HEK293 (cell line): ENCODE measurements at regions not wholly inside any gene's neighbourhood (a gene's known extent, or its start where the extent isn't known, plus 50 kb on each side); places are given as distances from the start of the nearest gene placed in this dataset.

Experiments used
- CTCF ChIA-PET: fragments of 350-600 bp; formaldehyde crosslinking; extraction: SDS; loops from one replicate; lab custom pipeline; 2021; ENCODE audit warnings: antibody characterized with exemption; lab: Yijun Ruan, JAX
- POLR2A ChIA-PET: fragments of 300-600 bp; formaldehyde crosslinking; extraction: SDS; loops from one replicate; lab custom pipeline; 2020; ENCODE audit warnings: antibody characterized with exemption, inconsistent platforms; lab: Yijun Ruan, JAX
- H3K27ac ChIP-seq: fragments of 200-500 bp; sonication (Bioruptor generic); 2 replicates; pipeline ENCODE4 v1.5.1; 2014; ENCODE audit warnings: low read depth, low read length, control low read depth, inconsistent platforms; ENCODE audit errors: extremely low read depth
- H3K36me3 ChIP-seq, 2 experiments: fragments of 200-500 bp in 1 of 2; sonication (Bioruptor generic) in 1 of 2; 1 replicate in 1 of 2; 2 replicates in 1 of 2; pipeline ENCODE4 v1.5.1; 2014 to 2017; ENCODE audit warnings: inconsistent platforms in 2 of 2, low read length in 2 of 2; ENCODE audit not compliant: control insufficient read depth in 2 of 2, insufficient read depth in 1 of 2
- H3K4me1 ChIP-seq: fragments of 200-500 bp; sonication (Bioruptor generic); 2 replicates; pipeline ENCODE4 v1.5.1; 2014; ENCODE audit warnings: mild to moderate bottlenecking, low read length, inconsistent platforms; ENCODE audit not compliant: control insufficient read depth, insufficient read depth
- H3K4me3 ChIP-seq: 2 replicates; pipeline ENCODE4 v1.5.1; 2011; ENCODE audit warnings: low read depth, mild to moderate bottlenecking, control low read depth, low read length, moderate library complexity
- H3K9me3 ChIP-seq: fragments of 200-500 bp; sonication (Bioruptor generic); 2 replicates; pipeline ENCODE4 v1.5.1; 2014; ENCODE audit warnings: low read depth, low read length, inconsistent platforms; ENCODE audit not compliant: control insufficient read depth, insufficient read depth
- FEZF1 ChIP-seq: fragments of 450-650 bp; formaldehyde crosslinking; IDR thresholded peaks from 2 replicates; pipeline ENCODE4 v1.5.1; 2016; ENCODE audit warnings: missing biosample characterization, missing genetic modification characterization
- KLF16 ChIP-seq: fragments of 450-650 bp; formaldehyde crosslinking; IDR thresholded peaks from 2 replicates; pipeline ENCODE4 v1.5.1; 2017; ENCODE audit warnings: missing biosample characterization, missing genetic modification characterization
- SP3 ChIP-seq: fragments of 450-650 bp; formaldehyde crosslinking; IDR thresholded peaks from 2 replicates; pipeline ENCODE4 v1.5.1; 2016; ENCODE audit warnings: missing biosample characterization, missing genetic modification characterization
- WT1 ChIP-seq: fragments of 450-650 bp; formaldehyde crosslinking; IDR thresholded peaks from 2 replicates; pipeline ENCODE4 v1.5.1; 2016; ENCODE audit warnings: missing biosample characterization, missing genetic modification characterization
- ZNF157 ChIP-seq: fragments of 450-650 bp; formaldehyde crosslinking; IDR thresholded peaks from 2 replicates; pipeline ENCODE4 v1.5.1; 2016; ENCODE audit warnings: missing biosample characterization, missing genetic modification characterization
- ZNF174 ChIP-seq: fragments of 450-650 bp; formaldehyde crosslinking; IDR thresholded peaks from 2 replicates; pipeline ENCODE4 v1.5.0; 2017; ENCODE audit warnings: missing biosample characterization, mild to moderate bottlenecking, missing genetic modification characterization
- ZNF221 ChIP-seq: fragments of 450-650 bp; formaldehyde crosslinking; IDR thresholded peaks from 2 replicates; pipeline ENCODE4 v1.5.1; 2017; ENCODE audit warnings: missing biosample characterization, missing genetic modification characterization, borderline replicate concordance
- ZNF354C ChIP-seq: fragments of 450-650 bp; formaldehyde crosslinking; IDR thresholded peaks from 2 replicates; pipeline ENCODE4 v1.5.1; 2016; ENCODE audit warnings: missing biosample characterization, missing genetic modification characterization, low read depth, borderline replicate concordance
- ZNF488 ChIP-seq: fragments of 450-650 bp; formaldehyde crosslinking; IDR thresholded peaks from 2 replicates; pipeline ENCODE4 v1.5.1; 2016; ENCODE audit warnings: missing biosample characterization, missing genetic modification characterization
- ZNF514 ChIP-seq: fragments of 450-650 bp; formaldehyde crosslinking; IDR thresholded peaks from 2 replicates; pipeline ENCODE4 v1.5.1; 2016; ENCODE audit warnings: missing biosample characterization, missing genetic modification characterization
- ZNF518A ChIP-seq: fragments of 450-650 bp; formaldehyde crosslinking; conservative IDR thresholded peaks from 2 replicates; pipeline ENCODE4 v1.5.1; 2016; ENCODE audit warnings: low read depth, missing biosample characterization, missing genetic modification characterization
- ZNF571 ChIP-seq: fragments of 450-650 bp; formaldehyde crosslinking; IDR thresholded peaks from 2 replicates; pipeline ENCODE4 v1.5.0; 2017; ENCODE audit warnings: missing biosample characterization, missing genetic modification characterization
- ZNF600 ChIP-seq: fragments of 450-650 bp; formaldehyde crosslinking; IDR thresholded peaks from 2 replicates; pipeline ENCODE4 v1.5.1; 2016; ENCODE audit warnings: missing biosample characterization, missing genetic modification characterization
- ZNF621 ChIP-seq: fragments of 450-650 bp; formaldehyde crosslinking; IDR thresholded peaks from 2 replicates; pipeline ENCODE4 v1.5.1; 2017; ENCODE audit warnings: missing biosample characterization, missing genetic modification characterization
- ZNF747 ChIP-seq: fragments of 450-650 bp; formaldehyde crosslinking; IDR thresholded peaks from 2 replicates; pipeline ENCODE4 v1.5.1; 2016; ENCODE audit warnings: missing biosample characterization, missing genetic modification characterization
- ZNF791 ChIP-seq: fragments of 450-650 bp; formaldehyde crosslinking; IDR thresholded peaks from 2 replicates; pipeline ENCODE4 v1.5.1; 2016; ENCODE audit warnings: missing biosample characterization, missing genetic modification characterization
- ZSCAN23 ChIP-seq: fragments of 450-650 bp; formaldehyde crosslinking; IDR thresholded peaks from 2 replicates; pipeline ENCODE4 v1.5.1; 2016; ENCODE audit warnings: missing biosample characterization, missing genetic modification characterization
- ZSCAN5A ChIP-seq: fragments of 450-650 bp; formaldehyde crosslinking; IDR thresholded peaks from 2 replicates; pipeline ENCODE4 v1.5.1; 2016; ENCODE audit warnings: missing biosample characterization, missing genetic modification characterization
- TF ChIP-seq, protein P1 (sequence below): fragments of 450-650 bp; IDR thresholded peaks from 2 replicates; pipeline ENCODE4 v1.5.1; 2018; ENCODE audit warnings: missing biosample characterization, mild to moderate bottlenecking, missing genetic modification characterization
- TF ChIP-seq, protein P2 (sequence below): IDR thresholded peaks from 2 replicates; pipeline ENCODE4 v1.6.1; 2011; ENCODE audit warnings: mild to moderate bottlenecking, low read depth, low read length, borderline replicate concordance
- TF ChIP-seq, protein P3 (sequence below): fragments of 450-650 bp; formaldehyde crosslinking; IDR thresholded peaks from 2 replicates; pipeline ENCODE4 v1.5.1; 2016; ENCODE audit warnings: missing biosample characterization, missing genetic modification characterization

DNA sequence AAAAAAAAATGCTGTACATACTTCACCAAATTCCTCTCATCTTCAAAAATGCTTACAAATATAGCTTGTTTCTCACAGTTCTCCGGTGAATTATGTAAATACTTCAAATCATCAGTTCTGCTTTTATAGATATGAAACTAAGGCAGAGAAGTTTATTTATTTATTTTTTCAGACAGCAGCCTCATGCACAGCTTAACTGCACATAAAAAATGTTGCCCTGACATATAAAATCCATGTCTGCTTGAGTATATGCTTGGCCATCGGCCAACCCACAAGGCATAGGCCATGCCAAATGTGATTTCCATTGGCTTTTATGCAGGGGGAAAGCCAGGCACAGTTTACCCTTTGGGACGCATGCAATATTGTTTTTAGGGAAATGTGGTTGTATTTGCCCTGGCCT is 57.3 kb upstream of the PHACTR2 start (continued):
- TF ChIP-seq, protein P1, sequence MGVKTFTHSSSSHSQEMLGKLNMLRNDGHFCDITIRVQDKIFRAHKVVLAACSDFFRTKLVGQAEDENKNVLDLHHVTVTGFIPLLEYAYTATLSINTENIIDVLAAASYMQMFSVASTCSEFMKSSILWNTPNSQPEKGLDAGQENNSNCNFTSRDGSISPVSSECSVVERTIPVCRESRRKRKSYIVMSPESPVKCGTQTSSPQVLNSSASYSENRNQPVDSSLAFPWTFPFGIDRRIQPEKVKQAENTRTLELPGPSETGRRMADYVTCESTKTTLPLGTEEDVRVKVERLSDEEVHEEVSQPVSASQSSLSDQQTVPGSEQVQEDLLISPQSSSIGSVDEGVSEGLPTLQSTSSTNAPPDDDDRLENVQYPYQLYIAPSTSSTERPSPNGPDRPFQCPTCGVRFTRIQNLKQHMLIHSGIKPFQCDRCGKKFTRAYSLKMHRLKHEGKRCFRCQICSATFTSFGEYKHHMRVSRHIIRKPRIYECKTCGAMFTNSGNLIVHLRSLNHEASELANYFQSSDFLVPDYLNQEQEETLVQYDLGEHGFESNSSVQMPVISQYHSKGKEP (tag by site-specific recombination), result peak; percentile 71; the same call in 1 of the 2 replicates
- TF ChIP-seq ZNF571 (tag by site-specific recombination), result no peak
- 0 out of 2 replicates have a peak, but pooled peaks have one; percentile 26 for TF ChIP-seq WT1 (tag by site-specific recombination)
- TF ChIP-seq FEZF1 (tag by site-specific recombination), result peak; percentile 39; the same call in 1 of the 2 replicates
- TF ChIP-seq ZNF354C (tag by site-specific recombination), result no peak

- POLR2A ChIA-PET, result interaction anchor here (0.8 kb wide), 1 partner anchor 223 kb away, joined by 3 read pairs; the partner anchor contains the start of gene LTV1
These were observed 57.9 kb upstream of the PHACTR2 start for GRCh38 chr6:143619824-143620401.

GRCh38 chr6:143616741-143617140 is 61.0 kb upstream of the PHACTR2 start:
- Histone ChIP-seq H3K4me1 (peaks cover 19% of the 10 kb centered on the region), H3K4me3 (no peak overlapping the region), H3K27ac (no peak overlapping the region), H3K36me3 (no peaks in the 10 kb centered on the region), H3K9me3 (no peaks in the 10 kb centered on the region)
- TF ChIP-seq ZSCAN5A (tag by site-specific recombination) (no peak), ZNF791 (no peak), ZNF514 (tag by site-specific recombination) (no peak), ZNF747 (tag by site-specific recombination) (no peak), ZNF518A (tag by site-specific recombination) (no peak), ZNF221 (tag by site-specific recombination) (no peak), ZNF488 (tag by site-specific recombination) (no peak), ZNF621 (no peak), KLF16 (tag by site-specific recombination) (no peak)
- TF ChIP-seq, protein P2, sequence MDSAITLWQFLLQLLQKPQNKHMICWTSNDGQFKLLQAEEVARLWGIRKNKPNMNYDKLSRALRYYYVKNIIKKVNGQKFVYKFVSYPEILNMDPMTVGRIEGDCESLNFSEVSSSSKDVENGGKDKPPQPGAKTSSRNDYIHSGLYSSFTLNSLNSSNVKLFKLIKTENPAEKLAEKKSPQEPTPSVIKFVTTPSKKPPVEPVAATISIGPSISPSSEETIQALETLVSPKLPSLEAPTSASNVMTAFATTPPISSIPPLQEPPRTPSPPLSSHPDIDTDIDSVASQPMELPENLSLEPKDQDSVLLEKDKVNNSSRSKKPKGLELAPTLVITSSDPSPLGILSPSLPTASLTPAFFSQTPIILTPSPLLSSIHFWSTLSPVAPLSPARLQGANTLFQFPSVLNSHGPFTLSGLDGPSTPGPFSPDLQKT, result no peak
- ChIA-PET CTCF (interaction anchor here (0.8 kb wide), 1 partner anchor 1101 kb away, joined by 3 read pairs; no protein-coding TSS in a partner anchor), POLR2A (no interaction called here)

More at GRCh38 chr6:143619824-143620401, 57.9 kb upstream of the PHACTR2 start:
- H3K9me3 ChIP-seq, result no peaks in the 10 kb centered on the region
- TF ChIP-seq ZNF174 (no peak), ZSCAN23 (no peak), ZNF157 (tag by site-specific recombination) (no peak), ZNF600 (tag by site-specific recombination) (no peak), SP3 (tag by site-specific recombination) (no peak)
- TF ChIP-seq, protein P3, sequence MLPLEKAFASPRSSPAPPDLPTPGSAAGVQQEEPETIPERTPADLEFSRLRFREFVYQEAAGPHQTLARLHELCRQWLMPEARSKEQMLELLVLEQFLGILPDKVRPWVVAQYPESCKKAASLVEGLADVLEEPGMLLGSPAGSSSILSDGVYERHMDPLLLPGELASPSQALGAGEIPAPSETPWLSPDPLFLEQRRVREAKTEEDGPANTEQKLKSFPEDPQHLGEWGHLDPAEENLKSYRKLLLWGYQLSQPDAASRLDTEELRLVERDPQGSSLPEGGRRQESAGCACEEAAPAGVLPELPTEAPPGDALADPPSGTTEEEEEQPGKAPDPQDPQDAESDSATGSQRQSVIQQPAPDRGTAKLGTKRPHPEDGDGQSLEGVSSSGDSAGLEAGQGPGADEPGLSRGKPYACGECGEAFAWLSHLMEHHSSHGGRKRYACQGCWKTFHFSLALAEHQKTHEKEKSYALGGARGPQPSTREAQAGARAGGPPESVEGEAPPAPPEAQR (tag by site-specific recombination), result no peak
- TF ChIP-seq, protein P2, result no peak
- CTCF ChIA-PET, result interaction anchor here (0.7 to 1.5 kb wide), 2 partner anchors 44 to 315 kb away, joined by 3 to 4 read pairs; no protein-coding TSS in a partner anchor
- no peak overlapping the region for H3K27ac ChIP-seq
- H3K4me1 ChIP-seq, result peaks cover 19% of the 10 kb centered on the region
- no peaks in the 10 kb centered on the region for H3K36me3 ChIP-seq
- H3K4me3 ChIP-seq, result no peak overlapping the region
